Liver (tissue), 3 donors: ENCODE measurements at regions not wholly inside any gene's neighbourhood (a gene's known extent, or its start where the extent isn't known, plus 50 kb on each side); places are given as distances from the start of the nearest gene placed in this dataset.

Experiments used
- ATF3 ChIP-seq: IDR thresholded peaks from 2 replicates; pipeline ENCODE4 v1.6.1; 2016; ENCODE audit warnings: antibody characterized with exemption
- CTCF ChIP-seq: fragments of 150-350 bp; IDR thresholded peaks from 2 replicates; pipeline ENCODE4 v1.5.1; 2017; ENCODE audit warnings: improper control_type of control experiment, low read depth, low read length; ENCODE audit not compliant: missing input control
- EGR1 ChIP-seq, 2 donors: IDR thresholded peaks; 2 replicates each; pipeline ENCODE4 v1.6.1; 2016 to 2018; ENCODE audit warnings: antibody characterized with exemption in 2 of 2, low read depth in 2 of 2
- GABPA ChIP-seq, 2 donors: IDR thresholded peaks in 1 of 2; conservative IDR thresholded peaks in 1 of 2; 2 replicates each; pipeline ENCODE4 v1.6.1; 2016; ENCODE audit warnings: antibody characterized with exemption in 2 of 2, mild to moderate bottlenecking in 1 of 2, moderate library complexity in 1 of 2
- HNF4G ChIP-seq: IDR thresholded peaks from 2 replicates; pipeline ENCODE4 v1.6.1; 2016; ENCODE audit warnings: antibody characterized with exemption
- JUND ChIP-seq, 2 donors: IDR thresholded peaks; 2 replicates each; pipeline ENCODE4 v1.6.1; 2016; ENCODE audit warnings: antibody characterized with exemption in 2 of 2
- MAX ChIP-seq: IDR thresholded peaks from 2 replicates; pipeline ENCODE4 v1.6.1; 2016; ENCODE audit warnings: antibody characterized with exemption
- RAD21 ChIP-seq, 2 donors: IDR thresholded peaks; 2 replicates each; pipeline ENCODE4 v1.6.1; 2016; ENCODE audit warnings: antibody characterized with exemption in 2 of 2, mild to moderate bottlenecking in 2 of 2
- REST ChIP-seq: IDR thresholded peaks from 2 replicates; pipeline ENCODE4 v1.6.1; 2016; ENCODE audit warnings: antibody characterized with exemption, mild to moderate bottlenecking
- TAF1 ChIP-seq: conservative IDR thresholded peaks from 2 replicates; pipeline ENCODE4 v1.6.1; 2016; ENCODE audit warnings: antibody characterized with exemption, mild to moderate bottlenecking
- YY1 ChIP-seq: IDR thresholded peaks from 2 replicates; pipeline ENCODE4 v1.6.1; 2016; ENCODE audit warnings: antibody characterized with exemption, mild to moderate bottlenecking
- ZBTB33 ChIP-seq: IDR thresholded peaks from 2 replicates; pipeline ENCODE4 v1.6.1; 2016; ENCODE audit warnings: antibody characterized with exemption
- donor health status: healthy.
- donor health status: healthy.

- TF ChIP-seq CTCF (no peak), HNF4G (no peak), EGR1 (IDR thresholded peaks at IDR 0.05; ENCODE audit: low read depth in 2 of 2) (no peak), REST (no peak), TAF1 (no peak), ATF3 (no peak), GABPA (IDR thresholded peaks at IDR 0.05 in 1 of 2, conservative IDR thresholded peaks at IDR 0.05 in 1 of 2) (no peak), MAX (no peak), JUND (IDR thresholded peaks at IDR 0.05) (no peak), ZBTB33 (no peak), YY1 (no peak), RAD21 (IDR thresholded peaks at IDR 0.05) (no peak)
Observed at GRCh38 chr11:29327891-29328290, 688.9 kb downstream of the KCNA4 start.
